H1 (cell line): ENCODE measurements at regions not wholly inside any gene's neighbourhood (a gene's known extent, or its start where the extent isn't known, plus 50 kb on each side); places are given as distances from the start of the nearest gene placed in this dataset.

ENCODE experiments used
- BCL11A ChIP-seq, 2 experiments: IDR thresholded peaks; one replicate each; pipeline ENCODE4 v1.6.1; 2011; ENCODE audit warnings: low read depth in 2 of 2, low read length in 2 of 2, mild to moderate bottlenecking in 2 of 2
- BRCA1 ChIP-seq: IDR thresholded peaks from 2 replicates; pipeline ENCODE4 v1.6.1; 2012; ENCODE audit warnings: low read depth, low read length, improper control_type of control experiment
- CBX8 ChIP-seq: fragments of 300-800, 300-1000 bp; sonication (generic); IDR thresholded peaks from 2 replicates; pipeline ENCODE4 v1.7.1; 2016; ENCODE audit warnings: low read depth, low read length, borderline replicate concordance
- CHD1 ChIP-seq: IDR thresholded peaks from 2 replicates; pipeline ENCODE4 v1.6.1; 2012; ENCODE audit warnings: low read depth, low read length, improper control_type of control experiment
- CHD7 ChIP-seq: fragments of 300-600 bp; sonication (generic); IDR thresholded peaks from 2 replicates; pipeline ENCODE4 v1.7.1; 2012; ENCODE audit warnings: low read length, moderate library complexity, mild to moderate bottlenecking, inconsistent platforms; ENCODE audit not compliant: insufficient replicate concordance
- HDAC6 ChIP-seq: IDR thresholded peaks from one replicate; pipeline ENCODE4 v1.7.1; 2012; ENCODE audit warnings: low read depth, mild to moderate bottlenecking, inconsistent platforms, low read length, moderate library complexity
- POU5F1 ChIP-seq: IDR thresholded peaks from 2 replicates; pipeline ENCODE4 v1.6.1; 2011; ENCODE audit warnings: low read depth, mild to moderate bottlenecking, low read length, moderate library complexity
- RBBP5 ChIP-seq: IDR thresholded peaks from 2 replicates; pipeline ENCODE4 v1.7.1; 2012; ENCODE audit warnings: low read depth, mild to moderate bottlenecking, inconsistent platforms, low read length, moderate library complexity, borderline replicate concordance
- TF ChIP-seq, protein P1 (sequence below): IDR thresholded peaks from 2 replicates; pipeline ENCODE4 v1.6.1; 2011; ENCODE audit warnings: low read depth, mild to moderate bottlenecking, low read length; ENCODE audit not compliant: insufficient read depth

DNA sequence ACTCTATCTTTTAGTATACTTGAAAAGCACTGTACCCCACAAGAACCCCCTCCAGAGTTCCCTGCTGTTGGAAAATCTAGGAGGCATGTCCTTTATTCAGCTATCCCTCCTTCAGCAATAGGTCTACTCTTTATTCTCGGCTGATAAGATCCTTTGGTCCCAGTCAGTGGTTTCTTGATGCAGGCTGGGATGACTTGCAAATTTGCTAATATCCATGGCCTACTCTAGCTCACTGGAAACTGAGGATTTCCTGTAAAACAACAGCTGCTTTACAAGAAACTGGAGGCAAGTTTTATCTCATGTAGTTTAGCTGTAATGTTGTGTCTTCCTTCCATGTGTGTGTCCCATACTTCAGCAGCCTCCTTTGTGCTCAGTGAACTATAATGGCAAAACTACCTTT is 183.9 kb upstream of the SCN7A start (continued):
- TF ChIP-seq BRCA1, result no peak
- no peak for TF ChIP-seq CBX8
- TF ChIP-seq RBBP5, result no peak
- TF ChIP-seq CHD7, result no peak
- TF ChIP-seq, protein P1, sequence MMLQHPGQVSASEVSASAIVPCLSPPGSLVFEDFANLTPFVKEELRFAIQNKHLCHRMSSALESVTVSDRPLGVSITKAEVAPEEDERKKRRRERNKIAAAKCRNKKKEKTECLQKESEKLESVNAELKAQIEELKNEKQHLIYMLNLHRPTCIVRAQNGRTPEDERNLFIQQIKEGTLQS, result no peak
- TF ChIP-seq POU5F1, result no peak
- no peak for TF ChIP-seq HDAC6
- TF ChIP-seq BCL11A (IDR thresholded peaks at IDR 0.05; ENCODE audit: low read depth in 2 of 2, low read length in 2 of 2), result no peak
- no peak for TF ChIP-seq CHD1
